ENCODE measurements at regions not wholly inside any gene's neighbourhood (a gene's known extent, or its start where the extent isn't known, plus 50 kb on each side); places are given as distances from the start of the nearest gene placed in this dataset. TPM values are rescaled to one million over a fixed set of nuclear protein-coding genes. Genes with fewer than 3 reads are reported as not detected.

DNA sequence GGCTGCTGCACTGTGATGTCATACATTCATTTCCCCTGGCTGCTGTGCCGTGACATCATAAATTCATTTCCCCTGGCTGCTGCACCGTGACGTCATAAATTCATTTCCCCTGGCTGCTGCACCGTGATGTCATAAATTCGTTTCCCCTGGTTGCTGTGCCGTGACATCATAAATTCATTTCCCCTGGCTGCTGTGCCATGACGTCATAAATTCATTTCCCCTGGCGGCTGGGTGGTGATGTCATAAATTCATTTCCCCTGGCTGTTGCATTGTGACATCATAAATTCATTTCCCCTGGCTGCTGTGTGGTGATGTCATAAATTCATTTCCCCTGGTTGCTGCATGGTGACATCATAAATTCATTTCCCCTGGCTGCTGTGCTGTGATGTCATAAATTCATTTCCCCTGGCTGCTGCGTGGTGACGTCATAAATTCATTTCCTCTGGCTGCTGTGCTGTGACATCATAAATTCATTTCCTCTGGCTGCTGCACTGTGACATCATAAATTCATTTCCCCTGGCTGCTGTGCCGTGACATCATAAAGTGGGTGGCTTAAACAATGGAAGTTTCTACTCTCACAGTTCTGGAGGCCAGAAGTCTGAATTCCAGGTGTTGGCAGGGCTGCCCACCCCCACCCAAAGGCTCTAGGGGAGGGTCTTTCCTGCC, 301.1 kb downstream of the SHANK2 start:
- ATAC-seq = no peak
- Mint-ChIP-seq H3K9me3 (peaks cover under 1 to 35% (median 7%) of the 10 kb centered on the region in 9 donors), H3K27me3 (peaks cover 3 to 37% (median 18%) of the 10 kb centered on the region in 5 donors), H3K4me1 (peaks cover 0 to 3% (median 0%) of the 10 kb centered on the region in 4 donors), H3K27ac (no peak overlapping the region), H3K4me3 (no peak overlapping the region), H3K36me3 (peaks cover 0 to 3% (median 0%) of the 10 kb centered on the region in 3 donors)
- DNase-seq = no peak
- POLR2A ChIA-PET = no interaction called here

GRCh38 chr11:70952191-70952590, 300.2 kb downstream of the SHANK2 start:
- Mint-ChIP-seq H3K27me3 (peaks cover 3 to 28% (median 18%) of the 10 kb centered on the region in 5 donors), H3K27ac (no peak overlapping the region), H3K4me3 (no peak overlapping the region), H3K9me3 (peaks cover 0 to 25% (median 7%) of the 10 kb centered on the region in 9 donors), H3K36me3 (peaks cover 0 to 3% (median 0%) of the 10 kb centered on the region in 3 donors), H3K4me1 (peaks cover 0 to 3% (median 0%) of the 10 kb centered on the region in 4 donors)
- POLR2A ChIA-PET = no interaction called here
- no peak for DNase-seq
- ATAC-seq = no peak

GRCh38 chr11:70953720-70954119, 298.7 kb downstream of the SHANK2 start:
- no peak for DNase-seq

DNA sequence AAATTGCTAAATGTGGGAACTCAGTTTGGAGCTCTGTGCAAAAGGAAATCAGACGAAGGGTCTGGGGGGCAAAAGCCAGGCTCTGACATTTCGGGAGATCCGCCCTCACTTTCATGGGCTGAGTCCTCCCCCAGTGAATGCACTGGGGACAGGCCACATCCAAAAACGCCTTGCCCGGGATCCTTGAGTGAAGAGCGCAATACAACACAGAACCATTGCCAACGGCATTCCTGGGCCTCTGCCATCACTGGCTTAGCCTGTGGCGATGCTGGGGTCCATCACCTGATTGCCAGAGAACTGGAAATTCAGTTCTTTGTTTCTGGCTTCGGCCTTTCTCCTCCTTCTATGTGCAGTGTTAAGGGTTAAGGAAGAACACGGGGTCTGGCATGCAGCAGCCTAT, 297.9 kb downstream of the SHANK2 start:
- DNase-seq (no peak), ATAC-seq (no peak)
- Mint-ChIP-seq H3K27me3 (peaks cover 0 to 19% (median 15%) of the 10 kb centered on the region in 5 donors), H3K9me3 (peaks cover 0 to 14% (median 7%) of the 10 kb centered on the region in 9 donors), H3K4me3 (no peak overlapping the region), H3K36me3 (no peaks in the 10 kb centered on the region), H3K4me1 (no peaks in the 10 kb centered on the region), H3K27ac (peak overlapping the region in 1 of 10 donors; percentile 29)
- POLR2A ChIA-PET = no interaction called here

More at GRCh38 chr11:70953720-70954119, 298.7 kb downstream of the SHANK2 start:
- H3K9me3 Mint-ChIP-seq = peaks cover 0 to 14% (median 7%) of the 10 kb centered on the region in 9 donors
- H3K27ac Mint-ChIP-seq = no peak overlapping the region
- H3K27me3 Mint-ChIP-seq = peaks cover 0 to 19% (median 15%) of the 10 kb centered on the region in 5 donors
- POLR2A ChIA-PET = no interaction called here
- no peaks in the 10 kb centered on the region for H3K36me3 Mint-ChIP-seq
- no peak overlapping the region for H3K4me3 Mint-ChIP-seq
- H3K4me1 Mint-ChIP-seq = no peaks in the 10 kb centered on the region
- no peak for ATAC-seq

Small RNAs in the stretch of these regions (microRNA-seq; reads per million reads assigned to microRNA genes)
- not detected for gene MIR3664 (ENCODE audit: borderline microRNAs expressed)

Data from naive thymus-derived CD8-positive, alpha-beta T cell (primary cell).